Spinal cord (tissue), 9 donors: ENCODE measurements at regions not wholly inside any gene's neighbourhood (a gene's known extent, or its start where the extent isn't known, plus 50 kb on each side); places are given as distances from the start of the nearest gene placed in this dataset.
"Not testable (repeated sequence)": the region's sequence is repeated elsewhere in the genome, so short reads cannot be mapped to it uniquely, and the experiment has no call there.

ENCODE experiments used
- DNase-seq, 6 donors: peaks; one replicate each; pipeline versions ENCODE4 v3.0.0 to v3.0.0-alpha.2; 2013 to 2015; ENCODE audit warnings: low spot score in 6 of 6, low read depth in 4 of 6
- H3K27ac ChIP-seq: one replicate; pipeline ENCODE4 v1.5.1; 2013; ENCODE audit warnings: low read depth, low read length, control low read depth
- H3K27me3 ChIP-seq: one replicate; pipeline ENCODE4 v1.6.1; 2013; ENCODE audit warnings: low read length; ENCODE audit not compliant: control insufficient read depth, insufficient read depth
- H3K36me3 ChIP-seq: one replicate; pipeline ENCODE4 v1.6.1; 2013; ENCODE audit warnings: low read length; ENCODE audit not compliant: control insufficient read depth, insufficient read depth
- H3K4me1 ChIP-seq: one replicate; pipeline ENCODE4 v1.6.1; 2013; ENCODE audit warnings: low read length; ENCODE audit not compliant: control insufficient read depth, insufficient read depth
- H3K4me3 ChIP-seq: one replicate; pipeline ENCODE4 v1.5.1; 2013; ENCODE audit warnings: low read depth, low read length, control low read depth
- H3K9me3 ChIP-seq: one replicate; pipeline ENCODE4 v1.6.1; 2013; ENCODE audit warnings: low read length; ENCODE audit not compliant: control insufficient read depth, insufficient read depth
- WGBS: methylation state at CpG from one replicate; pipeline ENCODE4 v1.1.5; 2013; ENCODE audit warnings: missing lambda C conversion rate; ENCODE audit not compliant: insufficient coverage; 5-methylcytosine and 5-hydroxymethylcytosine counted together
- donor health status: healthy.

DNA sequence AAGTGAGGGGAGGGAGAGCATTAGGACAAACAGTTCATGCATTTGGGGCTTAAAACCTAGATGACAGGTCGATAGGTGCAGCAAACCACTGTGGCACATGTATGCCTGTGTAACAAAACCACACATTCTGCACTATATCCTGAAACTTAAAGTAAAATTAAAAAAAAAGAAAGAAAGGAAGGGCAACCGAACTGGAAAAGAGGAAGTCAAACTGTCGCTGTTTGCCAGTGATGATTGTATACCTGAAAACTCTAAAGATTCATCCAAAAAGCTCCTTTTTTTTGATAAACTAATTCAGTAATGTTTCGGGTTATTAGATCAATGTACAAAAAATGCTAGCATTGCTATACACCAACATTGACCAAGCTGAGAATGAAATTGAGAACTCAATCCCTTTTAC, 259.0 kb upstream of the ALG10 start:
- DNase-seq: no peak
- H3K9me3 ChIP-seq: no peaks in the 10 kb centered on the region
- no peak overlapping the region for H3K4me3 ChIP-seq
- H3K36me3 ChIP-seq: no peaks in the 10 kb centered on the region
- no CpG with 5 or more reads among the region's 4 CpGs for WGBS
- no peaks in the 10 kb centered on the region for H3K4me1 ChIP-seq
- H3K27me3 ChIP-seq: no peaks in the 10 kb centered on the region
- H3K27ac ChIP-seq: no peak overlapping the region

GRCh38 chr12:33770652-33771051, 251.6 kb upstream of the ALG10 start:
- Histone ChIP-seq H3K27ac (no peak overlapping the region), H3K36me3 (no peaks in the 10 kb centered on the region), H3K27me3 (no peaks in the 10 kb centered on the region), H3K4me1 (no peaks in the 10 kb centered on the region), H3K4me3 (no peak overlapping the region), H3K9me3 (no peaks in the 10 kb centered on the region)
- DNase-seq: no peak
- no CpG with 5 or more reads among the region's 2 CpGs for WGBS

DNA sequence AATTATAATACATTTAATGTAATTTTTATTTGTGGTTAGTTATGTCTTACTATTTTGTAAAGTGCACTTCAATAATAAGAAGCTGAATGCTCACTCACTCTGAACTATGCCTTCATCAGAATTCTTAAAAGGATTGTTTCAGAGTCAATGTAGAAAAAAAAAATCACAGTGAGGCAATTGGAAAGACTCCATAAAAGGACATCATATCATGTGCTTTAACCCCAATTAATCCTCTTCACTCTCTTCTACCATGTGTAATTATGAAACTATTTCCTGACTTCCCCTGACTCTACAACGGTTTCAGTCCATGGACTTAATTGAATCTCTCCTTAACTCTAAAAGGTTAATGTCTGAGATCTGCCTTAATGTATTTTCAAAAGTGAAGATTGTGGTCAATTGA, 250.4 kb upstream of the ALG10 start:
- H3K4me3 ChIP-seq: no peak overlapping the region
- WGBS: no CpG with 5 or more reads among the region's 1 CpG
- no peaks in the 10 kb centered on the region for H3K27me3 ChIP-seq
- no peak overlapping the region for H3K27ac ChIP-seq
- H3K36me3 ChIP-seq: no peaks in the 10 kb centered on the region
- no peaks in the 10 kb centered on the region for H3K9me3 ChIP-seq
- H3K4me1 ChIP-seq: no peaks in the 10 kb centered on the region
- peak in 1 of 6 donors; percentile 18 for DNase-seq

DNA sequence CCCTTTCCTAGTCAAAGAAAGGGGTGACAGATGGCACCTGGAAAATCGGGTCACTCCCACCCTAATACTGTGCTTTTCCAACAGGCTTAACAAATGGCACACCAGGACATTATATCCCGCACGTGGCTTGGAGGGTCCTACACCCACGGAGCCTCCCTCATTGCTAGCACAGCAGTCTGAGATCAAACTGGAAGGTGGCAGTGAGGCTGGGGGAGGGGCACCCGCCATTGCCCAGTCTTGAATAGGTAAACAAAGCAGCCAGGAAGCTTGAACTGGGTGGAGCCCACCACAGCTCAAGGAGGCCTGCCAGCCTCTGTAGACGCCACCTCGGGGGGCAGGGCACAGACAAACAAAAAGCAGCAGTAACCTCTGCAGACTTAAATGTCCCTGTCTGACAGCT, 249.2 kb upstream of the ALG10 start:
- 91% methylated on average over 6 of the region's 7 CpGs for WGBS

DNA sequence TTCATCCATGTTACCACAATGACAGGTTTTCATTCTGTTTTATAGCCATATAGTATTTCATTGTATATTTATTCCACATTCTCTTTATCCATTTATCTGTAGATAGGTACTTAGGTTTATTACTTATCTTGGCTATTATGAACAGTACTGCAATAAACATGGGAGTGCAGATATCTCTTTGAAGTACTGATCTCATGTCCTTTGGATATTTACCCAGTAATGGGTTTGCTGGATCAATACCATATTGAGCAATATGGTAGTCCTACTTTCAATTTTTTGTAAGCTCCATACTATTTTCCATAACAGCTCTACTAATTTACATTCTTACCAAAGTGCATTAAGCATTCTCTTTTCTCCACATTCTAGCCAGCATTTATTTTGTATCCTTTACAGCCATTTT, 235.8 kb upstream of the ALG10 start:
- Histone ChIP-seq H3K4me3 (no peak overlapping the region), H3K9me3 (peaks cover 2% of the 10 kb centered on the region), H3K4me1 (no peaks in the 10 kb centered on the region), H3K36me3 (no peaks in the 10 kb centered on the region), H3K27me3 (no peaks in the 10 kb centered on the region), H3K27ac (no peak overlapping the region)
- DNase-seq: no peak

More for the DNA sequence above, 249.2 kb upstream of the ALG10 start:
- H3K36me3 ChIP-seq, DNase-seq, H3K9me3 ChIP-seq, H3K4me3 ChIP-seq, H3K27me3 ChIP-seq, H3K4me1 ChIP-seq, H3K27ac ChIP-seq: not testable (repeated sequence)

DNA sequence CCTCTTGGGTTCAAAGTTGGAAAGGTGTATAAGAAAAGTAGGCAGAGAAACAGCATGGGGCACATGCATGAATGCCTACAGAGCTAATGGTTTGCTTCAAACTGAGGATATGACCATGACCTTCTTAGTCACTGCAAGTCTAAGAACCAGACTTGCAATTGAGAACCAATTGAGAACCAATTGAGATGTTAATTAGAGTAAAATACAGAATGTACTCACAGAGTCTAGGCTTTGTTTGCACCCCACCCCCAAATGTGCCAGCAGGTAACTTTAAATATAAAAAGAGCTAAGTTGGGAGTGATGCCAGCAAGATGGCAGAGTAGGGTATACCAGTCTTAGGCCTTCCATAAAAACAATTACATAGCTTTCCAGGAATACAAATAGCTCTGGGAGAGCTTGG, 227.3 kb upstream of the ALG10 start:
- peaks cover 2% of the 10 kb centered on the region for H3K9me3 ChIP-seq
- DNase-seq: no peak
- H3K4me3 ChIP-seq: no peak overlapping the region
- H3K4me1 ChIP-seq: no peaks in the 10 kb centered on the region
- H3K36me3 ChIP-seq: no peaks in the 10 kb centered on the region
- H3K27ac ChIP-seq: no peak overlapping the region
- H3K27me3 ChIP-seq: no peaks in the 10 kb centered on the region

DNA sequence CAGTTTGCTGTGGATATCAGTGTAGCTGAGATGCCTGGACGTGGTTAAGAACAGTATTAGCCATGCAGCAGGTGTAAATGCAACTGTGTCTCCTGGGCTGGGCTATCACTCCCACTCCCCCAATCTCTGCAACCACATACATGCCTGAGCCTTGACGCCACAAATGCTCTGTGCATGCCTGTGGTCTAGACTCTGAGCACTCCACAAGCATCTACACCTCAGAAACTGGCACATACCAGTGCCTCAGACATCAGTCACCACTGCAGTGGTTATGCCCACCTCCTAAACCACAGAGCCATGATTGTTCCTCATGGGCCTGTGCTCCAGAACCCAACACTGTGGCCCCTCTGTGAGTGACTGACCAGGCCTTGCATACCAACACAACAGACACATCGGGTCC, 226.8 kb upstream of the ALG10 start:
- Histone ChIP-seq H3K4me1 (no peaks in the 10 kb centered on the region), H3K9me3 (peaks cover 2% of the 10 kb centered on the region), H3K36me3 (no peaks in the 10 kb centered on the region), H3K27ac (no peak overlapping the region), H3K4me3 (no peak overlapping the region), H3K27me3 (no peaks in the 10 kb centered on the region)
- 89% methylated on average over 1 of the region's 3 CpGs for WGBS
- no peak for DNase-seq

DNA sequence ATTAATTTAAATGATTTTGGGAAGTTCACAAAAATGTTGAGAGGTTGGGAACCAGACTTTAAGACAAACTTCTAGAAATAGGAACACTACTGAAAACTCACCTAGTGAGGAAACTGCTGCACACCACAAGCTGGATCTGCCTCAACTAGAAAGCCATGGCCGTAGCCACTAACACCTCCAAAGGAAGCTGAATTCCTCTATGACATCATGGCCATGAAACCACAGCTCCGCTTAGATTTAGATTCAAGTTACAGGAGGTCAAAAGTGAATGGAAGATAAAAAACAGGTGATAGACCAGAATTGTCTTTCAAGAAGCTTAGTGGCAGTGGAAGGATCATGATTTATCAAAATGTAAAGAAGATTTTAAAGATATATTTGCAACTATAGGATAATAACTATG, 208.8 kb upstream of the ALG10 start:
- Histone ChIP-seq H3K9me3 (peaks cover 3% of the 10 kb centered on the region), H3K36me3 (no peaks in the 10 kb centered on the region), H3K27ac (no peak overlapping the region), H3K4me3 (no peak overlapping the region), H3K27me3 (no peaks in the 10 kb centered on the region), H3K4me1 (no peaks in the 10 kb centered on the region)
- no peak for DNase-seq
- no CpG with 5 or more reads among the region's 2 CpGs for WGBS

GRCh38 chr12:33817713-33818112, 204.6 kb upstream of the ALG10 start:
- Histone ChIP-seq H3K4me3 (no peak overlapping the region), H3K36me3 (no peaks in the 10 kb centered on the region), H3K4me1 (no peaks in the 10 kb centered on the region), H3K9me3 (peaks cover 3% of the 10 kb centered on the region), H3K27ac (no peak overlapping the region), H3K27me3 (no peaks in the 10 kb centered on the region)
- 86% methylated on average over 1 of the region's 1 CpG for WGBS
- DNase-seq: no peak

DNA sequence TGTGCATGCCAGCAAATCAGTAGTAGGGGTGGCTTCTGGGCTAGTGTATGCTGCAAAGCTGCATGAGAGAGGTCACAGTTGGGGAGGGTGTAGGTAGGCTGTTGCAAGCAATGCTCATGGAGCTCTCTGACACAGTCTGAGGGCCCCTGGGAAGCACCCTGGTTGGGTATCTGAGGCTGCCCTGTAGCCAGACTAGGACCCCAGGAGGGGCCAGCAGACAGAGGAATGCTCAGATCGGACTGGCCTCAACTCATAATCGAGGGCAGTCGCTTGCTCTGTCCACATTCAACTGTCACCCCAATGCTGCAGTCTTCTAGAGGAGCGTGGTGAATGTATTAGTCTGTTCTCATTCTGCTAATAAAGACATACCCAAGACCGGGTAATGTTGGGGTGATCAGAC, 204.0 kb upstream of the ALG10 start:
- 86% methylated on average over 1 of the region's 5 CpGs for WGBS
- Histone ChIP-seq H3K27me3 (no peaks in the 10 kb centered on the region), H3K9me3 (peaks cover 3% of the 10 kb centered on the region), H3K27ac (no peak overlapping the region), H3K4me1 (no peaks in the 10 kb centered on the region), H3K4me3 (no peak overlapping the region), H3K36me3 (no peaks in the 10 kb centered on the region)
- no peak for DNase-seq

GRCh38 chr12:33825442-33825841, 196.9 kb upstream of the ALG10 start:
- H3K27me3 ChIP-seq: no peaks in the 10 kb centered on the region
- H3K4me3 ChIP-seq: no peak overlapping the region
- no peaks in the 10 kb centered on the region for H3K36me3 ChIP-seq
- DNase-seq: no peak
- no peaks in the 10 kb centered on the region for H3K4me1 ChIP-seq
- H3K9me3 ChIP-seq: peaks cover 2% of the 10 kb centered on the region
- H3K27ac ChIP-seq: no peak overlapping the region
- WGBS: no CpG with 5 or more reads among the region's 2 CpGs
